ENCODE measurements at regions not wholly inside any gene's neighbourhood (a gene's known extent, or its start where the extent isn't known, plus 50 kb on each side); places are given as distances from the start of the nearest gene placed in this dataset.

GRCh38 chr12:65660836-65661235 is 163.4 kb upstream of the HMGA2 start:
- TF ChIP-seq ZFP91 (CRISPR knock-in tag; IDR thresholded peaks at IDR 0.05) (no peak), SREBF1 (IDR thresholded peaks at IDR 0.05; ENCODE audit: borderline replicate concordance, low read depth, low read length) (no peak), POLR2A (conservative IDR thresholded peaks at IDR 0.05) (no peak)
- TF ChIP-seq, protein P1, sequence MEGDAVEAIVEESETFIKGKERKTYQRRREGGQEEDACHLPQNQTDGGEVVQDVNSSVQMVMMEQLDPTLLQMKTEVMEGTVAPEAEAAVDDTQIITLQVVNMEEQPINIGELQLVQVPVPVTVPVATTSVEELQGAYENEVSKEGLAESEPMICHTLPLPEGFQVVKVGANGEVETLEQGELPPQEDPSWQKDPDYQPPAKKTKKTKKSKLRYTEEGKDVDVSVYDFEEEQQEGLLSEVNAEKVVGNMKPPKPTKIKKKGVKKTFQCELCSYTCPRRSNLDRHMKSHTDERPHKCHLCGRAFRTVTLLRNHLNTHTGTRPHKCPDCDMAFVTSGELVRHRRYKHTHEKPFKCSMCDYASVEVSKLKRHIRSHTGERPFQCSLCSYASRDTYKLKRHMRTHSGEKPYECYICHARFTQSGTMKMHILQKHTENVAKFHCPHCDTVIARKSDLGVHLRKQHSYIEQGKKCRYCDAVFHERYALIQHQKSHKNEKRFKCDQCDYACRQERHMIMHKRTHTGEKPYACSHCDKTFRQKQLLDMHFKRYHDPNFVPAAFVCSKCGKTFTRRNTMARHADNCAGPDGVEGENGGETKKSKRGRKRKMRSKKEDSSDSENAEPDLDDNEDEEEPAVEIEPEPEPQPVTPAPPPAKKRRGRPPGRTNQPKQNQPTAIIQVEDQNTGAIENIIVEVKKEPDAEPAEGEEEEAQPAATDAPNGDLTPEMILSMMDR (IDR thresholded peaks at IDR 0.05 in 2 of 3, conservative IDR thresholded peaks at IDR 0.05 in 1 of 3; ENCODE audit: insufficient read depth in 2 of 3, low read depth in 1 of 3, low read length in 3 of 3) = no peak
